ENCODE measurements at regions not wholly inside any gene's neighbourhood (a gene's known extent, or its start where the extent isn't known, plus 50 kb on each side); places are given as distances from the start of the nearest gene placed in this dataset.
A peak's percentile ranks its signal among the peaks of the same experiment; 100 is the strongest.

DNA sequence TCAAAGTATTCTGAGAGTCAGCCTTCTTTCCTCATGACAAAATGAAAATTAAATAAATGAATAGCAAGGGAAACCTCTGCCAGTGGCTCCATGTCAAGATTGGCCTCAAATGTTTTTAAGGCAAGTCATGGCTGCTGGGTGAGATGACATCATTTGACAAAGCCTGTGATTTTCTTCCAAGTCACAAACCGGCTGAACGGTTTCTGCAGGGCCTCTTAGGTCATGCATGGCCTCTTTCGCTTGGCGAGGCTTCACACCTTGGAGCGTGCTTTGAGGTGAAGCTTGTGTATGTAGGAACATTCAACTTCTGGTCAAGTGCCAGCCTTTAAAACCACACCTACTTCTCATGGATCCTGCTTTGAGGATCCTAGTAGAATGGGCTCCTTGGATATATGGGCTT lies 161.0 kb upstream of the ZNF618 start:
- no peaks in the 10 kb centered on the region for H3K36me3 ChIP-seq
- peaks cover 0 to 7% (median 6%) of the 10 kb centered on the region in 4 donors for H3K4me1 ChIP-seq
- no peaks in the 10 kb centered on the region for H3K27me3 ChIP-seq
- H3K9me3 ChIP-seq, result peaks cover 0 to 19% (median 17%) of the 10 kb centered on the region in 4 donors
- intact Hi-C loops (cut with DNase I; ENCODE audit: low total_unique reads), result no loop called here
- TF ChIP-seq EP300 (IDR thresholded peaks at IDR 0.05) (no peak), POLR2A (IDR thresholded peaks at IDR 0.05) (no peak)
- peak in 1 of 2 donors; percentile 17 for DNase-seq
- no peak overlapping the region for H3K27ac ChIP-seq
- no peak overlapping the region for H3K4me3 ChIP-seq
- 75 to 89% (median 82%) methylated on average over 5 of the region's 5 CpGs for WGBS, 5 donors

DNA sequence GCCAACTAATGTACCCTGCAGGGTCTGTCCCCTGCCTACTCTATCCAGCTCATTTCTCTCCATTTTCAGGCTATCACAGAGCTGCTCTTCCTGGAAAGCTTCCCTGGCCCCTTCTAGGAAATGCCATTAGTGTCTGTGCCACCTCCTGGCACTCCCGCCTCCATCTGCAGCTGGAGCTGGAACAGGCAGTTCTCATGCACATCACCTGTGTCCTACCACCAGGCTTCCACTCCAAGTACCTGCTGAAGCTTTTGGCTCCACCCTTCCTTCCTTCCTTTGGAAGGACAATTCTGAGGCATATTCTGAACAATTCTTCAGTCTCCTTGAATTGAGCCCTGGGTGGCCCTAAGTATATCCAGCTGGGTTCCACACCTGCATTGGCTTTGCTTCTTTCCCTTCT lies 156.2 kb upstream of the ZNF618 start:
- Histone ChIP-seq H3K36me3 (no peaks in the 10 kb centered on the region), H3K9me3 (peaks cover 0 to 22% (median 20%) of the 10 kb centered on the region in 4 donors), H3K4me3 (no peak overlapping the region), H3K27ac (no peak overlapping the region), H3K4me1 (no peaks in the 10 kb centered on the region), H3K27me3 (no peaks in the 10 kb centered on the region)
- intact Hi-C loops (cut with DNase I; ENCODE audit: low total_unique reads), result no loop called here
- TF ChIP-seq POLR2AphosphoS5 (IDR thresholded peaks at IDR 0.05) (no peak), EP300 (IDR thresholded peaks at IDR 0.05) (no peak), POLR2A (IDR thresholded peaks at IDR 0.05) (no peak)
- TF ChIP-seq, protein P1, sequence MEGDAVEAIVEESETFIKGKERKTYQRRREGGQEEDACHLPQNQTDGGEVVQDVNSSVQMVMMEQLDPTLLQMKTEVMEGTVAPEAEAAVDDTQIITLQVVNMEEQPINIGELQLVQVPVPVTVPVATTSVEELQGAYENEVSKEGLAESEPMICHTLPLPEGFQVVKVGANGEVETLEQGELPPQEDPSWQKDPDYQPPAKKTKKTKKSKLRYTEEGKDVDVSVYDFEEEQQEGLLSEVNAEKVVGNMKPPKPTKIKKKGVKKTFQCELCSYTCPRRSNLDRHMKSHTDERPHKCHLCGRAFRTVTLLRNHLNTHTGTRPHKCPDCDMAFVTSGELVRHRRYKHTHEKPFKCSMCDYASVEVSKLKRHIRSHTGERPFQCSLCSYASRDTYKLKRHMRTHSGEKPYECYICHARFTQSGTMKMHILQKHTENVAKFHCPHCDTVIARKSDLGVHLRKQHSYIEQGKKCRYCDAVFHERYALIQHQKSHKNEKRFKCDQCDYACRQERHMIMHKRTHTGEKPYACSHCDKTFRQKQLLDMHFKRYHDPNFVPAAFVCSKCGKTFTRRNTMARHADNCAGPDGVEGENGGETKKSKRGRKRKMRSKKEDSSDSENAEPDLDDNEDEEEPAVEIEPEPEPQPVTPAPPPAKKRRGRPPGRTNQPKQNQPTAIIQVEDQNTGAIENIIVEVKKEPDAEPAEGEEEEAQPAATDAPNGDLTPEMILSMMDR (IDR thresholded peaks at IDR 0.05), result no peak
- DNase-seq, result no peak
- 67 to 88% (median 84%) methylated on average over 1 of the region's 1 CpG; no CpG with 5 or more reads in 1 of the 5 donors for WGBS, 5 donors

DNA sequence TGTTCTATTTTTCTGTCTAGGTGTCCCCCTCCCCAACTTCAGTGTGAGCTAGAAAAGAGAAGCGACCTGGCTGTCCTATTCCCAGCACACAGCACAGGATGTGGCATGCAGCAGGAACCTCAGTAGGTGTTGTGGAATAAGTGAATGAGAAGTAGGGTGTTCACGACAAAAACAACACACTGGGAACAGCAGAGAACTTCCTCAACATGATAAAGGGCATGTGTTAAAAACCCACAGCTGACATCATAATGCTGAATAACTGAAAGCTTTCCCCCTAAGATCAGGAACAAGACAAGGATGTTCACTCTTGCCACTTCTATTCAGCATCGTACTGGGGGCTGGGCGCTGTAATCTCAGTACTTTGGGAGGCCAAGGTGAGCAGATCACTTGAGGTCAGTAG lies 155.6 kb upstream of the ZNF618 start:
- WGBS, 5 donors, result 52 to 69% (median 66%) methylated on average over 4 of the region's 4 CpGs
- no peak overlapping the region for H3K4me3 ChIP-seq
- peaks cover 0 to 22% (median 17%) of the 10 kb centered on the region in 4 donors for H3K9me3 ChIP-seq
- DNase-seq, result no peak
- H3K36me3 ChIP-seq, result no peaks in the 10 kb centered on the region
- no peaks in the 10 kb centered on the region for H3K27me3 ChIP-seq
- H3K4me1 ChIP-seq, result no peaks in the 10 kb centered on the region
- no peak for TF ChIP-seq POLR2A (IDR thresholded peaks at IDR 0.05)
- intact Hi-C loops (cut with DNase I; ENCODE audit: low total_unique reads), result no loop called here
- H3K27ac ChIP-seq, result no peak overlapping the region

DNA sequence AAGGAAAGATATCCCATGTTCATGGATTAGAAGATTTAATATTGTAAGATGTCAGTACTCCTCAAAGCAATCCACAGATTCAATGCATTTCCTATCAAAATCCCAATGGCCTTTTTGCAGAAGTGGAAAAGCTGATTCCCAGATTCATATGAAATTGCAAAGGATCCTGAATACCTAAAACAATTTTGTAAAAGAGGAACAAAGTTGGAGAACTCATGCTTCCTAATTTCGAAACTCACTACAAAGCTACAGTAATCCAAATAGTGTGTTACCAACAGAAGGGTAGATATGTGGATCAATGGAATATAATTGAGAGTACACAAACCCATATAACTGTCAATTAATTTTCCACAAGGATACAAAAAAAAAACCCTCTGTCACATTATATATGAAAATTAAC lies 154.3 kb upstream of the ZNF618 start:
- WGBS, 5 donors, result 87 to 92% (median 90%) methylated on average over 1 of the region's 1 CpG
- H3K27me3 ChIP-seq, result no peaks in the 10 kb centered on the region
- no peak overlapping the region for H3K4me3 ChIP-seq
- no peaks in the 10 kb centered on the region for H3K4me1 ChIP-seq
- intact Hi-C loops (cut with DNase I; ENCODE audit: low total_unique reads), result no loop called here
- peaks cover 0 to 10% (median 4%) of the 10 kb centered on the region in 4 donors for H3K9me3 ChIP-seq
- no peak overlapping the region for H3K27ac ChIP-seq
- no peak for DNase-seq
- TF ChIP-seq POLR2AphosphoS5 (IDR thresholded peaks at IDR 0.05), result no peak
- TF ChIP-seq EP300 (IDR thresholded peaks at IDR 0.05), result no peak
- no peak for TF ChIP-seq POLR2A (IDR thresholded peaks at IDR 0.05)
- TF ChIP-seq, protein P1 (IDR thresholded peaks at IDR 0.05), result no peak
- no peaks in the 10 kb centered on the region for H3K36me3 ChIP-seq

DNA sequence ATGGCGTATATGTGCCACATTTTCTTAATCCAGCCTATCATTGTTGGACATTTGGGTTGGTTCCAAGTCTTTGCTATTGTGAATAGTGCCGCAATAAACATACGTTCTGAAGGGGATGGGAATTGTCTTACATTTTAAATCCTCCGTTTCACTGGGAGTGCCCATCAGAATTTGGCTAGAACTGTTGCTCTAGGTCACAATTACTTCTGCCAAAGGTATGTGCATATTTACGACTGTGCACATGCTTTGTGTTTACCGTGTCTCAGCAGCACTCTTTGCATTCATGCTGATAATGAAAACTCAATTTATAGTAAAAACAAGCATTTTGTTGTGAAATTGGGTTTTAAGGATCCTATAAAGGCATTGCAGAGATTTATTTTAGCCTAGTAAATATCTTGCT lies 151.9 kb upstream of the ZNF618 start:
- Histone ChIP-seq H3K9me3 (peaks cover 0 to 17% (median 9%) of the 10 kb centered on the region in 4 donors), H3K4me1 (no peaks in the 10 kb centered on the region), H3K27me3 (no peaks in the 10 kb centered on the region), H3K4me3 (no peak overlapping the region), H3K27ac (no peak overlapping the region), H3K36me3 (no peaks in the 10 kb centered on the region)
- intact Hi-C loops (cut with DNase I; ENCODE audit: low total_unique reads), result no loop called here
- no peak for DNase-seq
- no peak for TF ChIP-seq POLR2AphosphoS5 (IDR thresholded peaks at IDR 0.05)
- no peak for TF ChIP-seq POLR2A (IDR thresholded peaks at IDR 0.05)
- TF ChIP-seq, protein P1 (IDR thresholded peaks at IDR 0.05), result no peak
- no peak for TF ChIP-seq EP300 (IDR thresholded peaks at IDR 0.05)
- WGBS, 5 donors, result 74 to 82% (median 80%) methylated on average over 5 to 6 of the region's 6 CpGs
